GM12864 (cell line): ENCODE measurements at regions not wholly inside any gene's neighbourhood (a gene's known extent, or its start where the extent isn't known, plus 50 kb on each side); places are given as distances from the start of the nearest gene placed in this dataset.

Experiments used
- DNase-seq: peaks from one replicate; pipeline ENCODE4 v3.0.0-alpha.2; 2011; ENCODE audit warnings: low read depth
- H3K4me3 ChIP-seq: 2 replicates; pipeline ENCODE4 v1.5.1; 2011; ENCODE audit warnings: mild to moderate bottlenecking, low read depth, low read length, control low read depth
- CTCF ChIP-seq: IDR thresholded peaks from 2 replicates; pipeline ENCODE4 v1.5.1; 2011; ENCODE audit warnings: low read depth, mild to moderate bottlenecking, moderate library complexity, low read length, control low read depth, inconsistent platforms; ENCODE audit errors: missing control alignments

GRCh38 chr13:21932578-21932977 lies 261.7 kb downstream of the FGF9 start:
- no peak overlapping the region for H3K4me3 ChIP-seq
- no peak for DNase-seq
- no peak for TF ChIP-seq CTCF

GRCh38 chr13:21932996-21933395 lies 262.1 kb downstream of the FGF9 start:
- no peak for DNase-seq
- no peak overlapping the region for H3K4me3 ChIP-seq
- no peak for TF ChIP-seq CTCF

- no peak overlapping the region for H3K4me3 ChIP-seq
- no peak for TF ChIP-seq CTCF
- DNase-seq: no peak
Measured at GRCh38 chr13:21934284-21934683, 263.4 kb downstream of the FGF9 start.

GRCh38 chr13:21936674-21937073 lies 265.8 kb downstream of the FGF9 start:
- no peak for TF ChIP-seq CTCF
- no peak overlapping the region for H3K4me3 ChIP-seq
- no peak for DNase-seq

- no peak overlapping the region for H3K4me3 ChIP-seq
- TF ChIP-seq CTCF: no peak
- no peak for DNase-seq
Measured at GRCh38 chr13:21938168-21938567, 267.3 kb downstream of the FGF9 start.

- TF ChIP-seq CTCF: no peak
Measured at GRCh38 chr13:21938636-21939035, 267.8 kb downstream of the FGF9 start.

GRCh38 chr13:21942061-21942460 lies 271.2 kb downstream of the FGF9 start:
- H3K4me3 ChIP-seq: no peak overlapping the region
- no peak for TF ChIP-seq CTCF
- no peak for DNase-seq

More at GRCh38 chr13:21938636-21939035, 267.8 kb downstream of the FGF9 start:
- DNase-seq: no peak
- no peak overlapping the region for H3K4me3 ChIP-seq
